ENCODE measurements at regions not wholly inside any gene's neighbourhood (a gene's known extent, or its start where the extent isn't known, plus 50 kb on each side); places are given as distances from the start of the nearest gene placed in this dataset.

- no peak for TF ChIP-seq CTCF (IDR thresholded peaks at IDR 0.05)
- TF ChIP-seq NR1H2 (CRISPR knock-in tag; IDR thresholded peaks at IDR 0.05) = no peak
- TF ChIP-seq AFF4 (CRISPR knock-in tag; IDR thresholded peaks at IDR 0.05; ENCODE audit: borderline replicate concordance) = no peak
- TF ChIP-seq SMAD4 (CRISPR knock-in tag; IDR thresholded peaks at IDR 0.05) = no peak
- TF ChIP-seq ESRRA (CRISPR knock-in tag; IDR thresholded peaks at IDR 0.05; ENCODE audit: borderline replicate concordance) = no peak
- TF ChIP-seq MAX (CRISPR knock-in tag; IDR thresholded peaks at IDR 0.05) = no peak
- no peak for TF ChIP-seq SP1 (CRISPR knock-in tag; conservative IDR thresholded peaks at IDR 0.05)
- TF ChIP-seq ZBTB21 (CRISPR knock-in tag; IDR thresholded peaks at IDR 0.05; ENCODE audit: borderline replicate concordance) = no peak
- no peak for TF ChIP-seq ZNF317 (CRISPR knock-in tag; IDR thresholded peaks at IDR 0.05; ENCODE audit: borderline replicate concordance, low read depth)
Observed at GRCh38 chr14:97536421-97536820, 739.2 kb downstream of the VRK1 start.

Data from WTC11 (cell line).